Gastroesophageal sphincter (tissue), 4 donors: ENCODE measurements at regions not wholly inside any gene's neighbourhood (a gene's known extent, or its start where the extent isn't known, plus 50 kb on each side); places are given as distances from the start of the nearest gene placed in this dataset.
"Not testable (repeated sequence)": the region's sequence is repeated elsewhere in the genome, so short reads cannot be mapped to it uniquely, and the experiment has no call there.

Experiments
- ATAC-seq: fragments of 150-250 bp; one replicate; pipeline ENCODE4 v1.9.1; 2016; ENCODE audit warnings: mild to moderate bottlenecking, moderate library complexity
- H3K27ac ChIP-seq, 4 donors: fragments of 200-600 bp; sonication (generic) in 3 of 4; 1 replicate in 3 of 4; 2 replicates in 1 of 4; pipeline ENCODE4 v1.5.1; 2016 to 2019
- H3K27me3 ChIP-seq: fragments of 200-600 bp; sonication (generic); one replicate; pipeline ENCODE4 v1.5.1; 2019
- H3K36me3 ChIP-seq, 2 donors: fragments of 200-600 bp; sonication (generic); one replicate each; pipeline ENCODE4 v1.5.1; 2019; ENCODE audit warnings: control low read depth in 1 of 2
- H3K4me1 ChIP-seq, 3 donors: fragments of 200-600 bp; sonication (generic); 1 replicate in 2 of 3; 2 replicates in 1 of 3; pipeline ENCODE4 v1.5.1; 2016 to 2019; ENCODE audit warnings: control low read depth in 2 of 3
- H3K4me3 ChIP-seq, 2 donors: fragments of 200-600 bp; sonication (generic); one replicate each; pipeline ENCODE4 v1.5.1; 2019; ENCODE audit warnings: mild to moderate bottlenecking in 1 of 2, moderate library complexity in 1 of 2
- H3K9me3 ChIP-seq, 3 donors: fragments of 200-600 bp; sonication (generic); one replicate each; pipeline ENCODE4 v1.5.1; 2017 to 2019; ENCODE audit warnings: control low read depth in 2 of 3
- CTCF ChIP-seq, 4 experiments: fragments of 200-600 bp in 2 of 4; fragments of 450-650 bp in 2 of 4; sonication (generic) in 1 of 4; IDR thresholded peaks; one replicate each; pipeline ENCODE4 v1.5.1; 2017 to 2019; ENCODE audit warnings: antibody characterized with exemption in 4 of 4, mild to moderate bottlenecking in 2 of 4, moderate library complexity in 2 of 4
- EP300 ChIP-seq: sonication (generic); formaldehyde crosslinking; IDR thresholded peaks from one replicate; pipeline ENCODE4 v1.6.1; 2017; ENCODE audit warnings: antibody characterized with exemption, mild to moderate bottlenecking
- POLR2A ChIP-seq, 2 donors: fragments of 450-650 bp; IDR thresholded peaks; one replicate each; pipeline ENCODE4 v1.6.1; 2017; ENCODE audit warnings: antibody characterized with exemption in 2 of 2, mild to moderate bottlenecking in 2 of 2, moderate library complexity in 1 of 2
- POLR2AphosphoS5 ChIP-seq: sonication (generic); formaldehyde crosslinking; IDR thresholded peaks from one replicate; pipeline ENCODE4 v1.6.1; 2017; ENCODE audit warnings: antibody characterized with exemption
- WGBS, 2 donors: methylation state at CpG; one replicate each; pipeline ENCODE4 v1.1.5; 2018; ENCODE audit warnings: low coverage in 1 of 2; 5-methylcytosine and 5-hydroxymethylcytosine counted together

GRCh38 chr15:59779110-59779509 lies 90.0 kb upstream of the BNIP2 start:
- Histone ChIP-seq H3K27ac (no peak overlapping the region), H3K27me3 (peaks cover 1% of the 10 kb centered on the region), H3K4me1 (no peaks in the 10 kb centered on the region), H3K9me3 (no peaks in the 10 kb centered on the region), H3K36me3 (no peaks in the 10 kb centered on the region), H3K4me3 (no peak overlapping the region)
- 100% methylated on average over 1 of the region's 1 CpG; no CpG with 5 or more reads in 1 of the 2 donors for WGBS, 2 donors
- TF ChIP-seq EP300 (no peak), POLR2A (IDR thresholded peaks at IDR 0.05) (no peak), POLR2AphosphoS5 (no peak), CTCF (IDR thresholded peaks at IDR 0.05) (no peak)
- ATAC-seq, result no peak

GRCh38 chr15:59764775-59765174 lies 75.7 kb upstream of the BNIP2 start:
- Histone ChIP-seq H3K9me3 (no peaks in the 10 kb centered on the region), H3K4me1 (no peaks in the 10 kb centered on the region), H3K27me3 (peaks cover 39% of the 10 kb centered on the region), H3K36me3 (no peaks in the 10 kb centered on the region), H3K4me3 (no peak overlapping the region), H3K27ac (no peak overlapping the region)
- 50 to 56% methylated on average over 2 of the region's 2 CpGs for WGBS, 2 donors
- ATAC-seq, result no peak
- TF ChIP-seq CTCF (IDR thresholded peaks at IDR 0.05) (no peak), POLR2A (IDR thresholded peaks at IDR 0.05) (no peak), EP300 (no peak), POLR2AphosphoS5 (no peak)

GRCh38 chr15:59762558-59762957 lies 73.4 kb upstream of the BNIP2 start:
- no peak for ATAC-seq
- WGBS, 2 donors, result 59 to 61% methylated on average over 3 of the region's 3 CpGs

GRCh38 chr15:59760256-59760655 lies 71.1 kb upstream of the BNIP2 start:
- ATAC-seq, H3K4me3 ChIP-seq, H3K27ac ChIP-seq, H3K36me3 ChIP-seq, H3K4me1 ChIP-seq, H3K9me3 ChIP-seq: not testable (repeated sequence)
- 90% methylated on average over 2 of the region's 2 CpGs for WGBS, 2 donors
- peaks cover 31% of the 10 kb centered on the region for H3K27me3 ChIP-seq

More at GRCh38 chr15:59762558-59762957, 73.4 kb upstream of the BNIP2 start:
- Histone ChIP-seq H3K4me1 (no peaks in the 10 kb centered on the region), H3K36me3 (no peaks in the 10 kb centered on the region), H3K4me3 (no peak overlapping the region), H3K27ac (no peak overlapping the region), H3K27me3 (peaks cover 42% of the 10 kb centered on the region), H3K9me3 (no peaks in the 10 kb centered on the region)
- TF ChIP-seq POLR2A (IDR thresholded peaks at IDR 0.05) (no peak), CTCF (IDR thresholded peaks at IDR 0.05) (no peak), POLR2AphosphoS5 (no peak), EP300 (no peak)

- H3K27me3 ChIP-seq, result peaks cover 30% of the 10 kb centered on the region
- ATAC-seq, result no peak
- H3K9me3 ChIP-seq, result no peaks in the 10 kb centered on the region
- TF ChIP-seq POLR2A (IDR thresholded peaks at IDR 0.05), result no peak
- TF ChIP-seq CTCF (IDR thresholded peaks at IDR 0.05), result peak in 1 of 4 experiments; percentile 9
- no peaks in the 10 kb centered on the region for H3K4me1 ChIP-seq
- no peak overlapping the region for H3K4me3 ChIP-seq
- H3K27ac ChIP-seq, result no peak overlapping the region
- WGBS, 2 donors, result 33 to 43% methylated on average over 3 to 5 of the region's 7 CpGs
- H3K36me3 ChIP-seq, result no peaks in the 10 kb centered on the region
These were observed 62.7 kb upstream of the BNIP2 start for GRCh38 chr15:59751552-59752413.
